D721Med (cell line): ENCODE measurements at regions not wholly inside any gene's neighbourhood (a gene's known extent, or its start where the extent isn't known, plus 50 kb on each side); places are given as distances from the start of the nearest gene placed in this dataset.

Experiments
- DNase-seq: peaks from one replicate; pipeline ENCODE4 v3.0.0; 2011; ENCODE audit warnings: low spot score; ENCODE audit not compliant: insufficient read length
- FAIRE-seq: peaks from 2 replicates; lab custom pipeline; 2011; peaks lifted over from hg19 to GRCh38; lab: Jason Lieb, UNC
- CTCF ChIP-seq: IDR thresholded peaks from 2 replicates; pipeline ENCODE4 v1.5.1; 2012; ENCODE audit warnings: mild to moderate bottlenecking, control low read depth; ENCODE audit not compliant: insufficient read depth; ENCODE audit errors: missing control alignments

- no peak for TF ChIP-seq CTCF
- no peak for FAIRE-seq
- peak; percentile 7 for DNase-seq
Measured at GRCh38 chr9:129280236-129280622, 102.2 kb upstream of the IER5L start.

GRCh38 chr9:129278391-129279237, 100.6 kb upstream of the IER5L start:
- FAIRE-seq, result no peak
- DNase-seq, result peak; percentile 11
- TF ChIP-seq CTCF, result no peak

GRCh38 chr9:129276486-129277230, 98.6 kb upstream of the IER5L start:
- DNase-seq (no peak), FAIRE-seq (no peak)
- no peak for TF ChIP-seq CTCF

GRCh38 chr9:129275626-129276247, 97.7 kb upstream of the IER5L start:
- FAIRE-seq (no peak), DNase-seq (no peak)
- no peak for TF ChIP-seq CTCF

DNA sequence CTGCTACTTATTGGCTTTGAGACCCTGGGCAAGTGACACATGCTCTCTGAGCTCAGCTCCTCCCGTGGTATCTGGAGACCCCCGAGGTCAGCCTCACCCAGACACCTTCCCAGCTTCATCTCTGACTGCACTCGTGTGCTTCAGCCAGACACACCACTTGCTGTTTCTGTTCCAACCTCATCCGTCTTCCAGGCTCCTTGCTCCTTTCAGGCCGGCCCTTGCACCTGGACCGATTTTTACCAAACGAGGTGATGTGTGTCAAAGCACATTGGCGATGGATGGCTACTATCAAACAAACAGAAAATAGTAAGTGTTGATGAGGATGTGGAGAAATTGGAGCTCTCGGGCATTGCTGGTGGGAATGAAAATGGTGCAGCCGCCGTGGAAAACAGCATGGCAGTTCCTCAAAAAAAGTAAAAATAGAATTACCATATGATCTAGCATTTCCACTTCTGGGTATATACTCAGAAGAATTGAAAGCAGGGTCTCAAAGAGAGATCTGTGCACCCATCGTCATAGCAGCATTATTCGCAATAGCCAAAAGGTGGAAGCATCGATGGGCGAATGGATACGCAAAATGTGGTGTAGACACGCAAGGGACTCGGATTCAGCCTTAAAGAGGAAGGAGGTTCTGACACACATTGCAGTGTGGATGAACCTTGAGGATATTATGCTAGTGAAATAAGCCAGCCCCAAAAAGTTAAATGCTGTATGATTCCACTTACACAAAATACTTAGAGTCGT, 96.1 kb upstream of the IER5L start:
- DNase-seq (no peak), FAIRE-seq (no peak)
- no peak for TF ChIP-seq CTCF

GRCh38 chr9:129273136-129273895, 95.3 kb upstream of the IER5L start:
- DNase-seq (no peak), FAIRE-seq (no peak)
- TF ChIP-seq CTCF, result no peak
